ENCODE measurements at regions not wholly inside any gene's neighbourhood (a gene's known extent, or its start where the extent isn't known, plus 50 kb on each side); places are given as distances from the start of the nearest gene placed in this dataset.

DNA sequence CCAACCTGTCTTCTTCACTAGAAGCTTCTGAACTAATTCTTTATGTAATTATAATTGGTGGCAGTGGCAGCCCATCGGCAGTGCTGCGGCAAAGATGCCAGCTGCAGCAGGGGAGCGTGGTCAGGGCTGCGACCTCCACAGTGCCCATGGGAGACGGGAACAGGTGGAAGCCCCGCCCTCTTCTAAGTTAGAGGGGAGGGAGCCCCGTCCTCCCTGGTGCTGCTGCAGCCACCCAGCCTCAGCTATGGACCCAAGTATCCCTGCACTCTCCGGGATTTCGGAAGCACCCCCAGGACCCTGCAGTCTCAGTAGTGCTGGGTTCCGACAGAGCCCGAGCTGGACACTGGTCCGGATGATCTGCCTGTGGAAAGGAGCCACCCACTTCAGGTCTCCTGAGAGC is 117.0 kb upstream of the MBL2 start:
- intact Hi-C loops (cut with DNase I), result no loop called here
- Histone ChIP-seq H3K4me1 (no peaks in the 10 kb centered on the region), H3K27me3 (no peaks in the 10 kb centered on the region), H3K4me3 (no peak overlapping the region), H3K36me3 (no peaks in the 10 kb centered on the region), H3K27ac (no peak overlapping the region), H3K9me3 (no peaks in the 10 kb centered on the region)
- ATAC-seq (no peak), DNase-seq (no peak)
- TF ChIP-seq, protein P1, sequence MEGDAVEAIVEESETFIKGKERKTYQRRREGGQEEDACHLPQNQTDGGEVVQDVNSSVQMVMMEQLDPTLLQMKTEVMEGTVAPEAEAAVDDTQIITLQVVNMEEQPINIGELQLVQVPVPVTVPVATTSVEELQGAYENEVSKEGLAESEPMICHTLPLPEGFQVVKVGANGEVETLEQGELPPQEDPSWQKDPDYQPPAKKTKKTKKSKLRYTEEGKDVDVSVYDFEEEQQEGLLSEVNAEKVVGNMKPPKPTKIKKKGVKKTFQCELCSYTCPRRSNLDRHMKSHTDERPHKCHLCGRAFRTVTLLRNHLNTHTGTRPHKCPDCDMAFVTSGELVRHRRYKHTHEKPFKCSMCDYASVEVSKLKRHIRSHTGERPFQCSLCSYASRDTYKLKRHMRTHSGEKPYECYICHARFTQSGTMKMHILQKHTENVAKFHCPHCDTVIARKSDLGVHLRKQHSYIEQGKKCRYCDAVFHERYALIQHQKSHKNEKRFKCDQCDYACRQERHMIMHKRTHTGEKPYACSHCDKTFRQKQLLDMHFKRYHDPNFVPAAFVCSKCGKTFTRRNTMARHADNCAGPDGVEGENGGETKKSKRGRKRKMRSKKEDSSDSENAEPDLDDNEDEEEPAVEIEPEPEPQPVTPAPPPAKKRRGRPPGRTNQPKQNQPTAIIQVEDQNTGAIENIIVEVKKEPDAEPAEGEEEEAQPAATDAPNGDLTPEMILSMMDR (IDR thresholded peaks at IDR 0.05), result no peak

DNA sequence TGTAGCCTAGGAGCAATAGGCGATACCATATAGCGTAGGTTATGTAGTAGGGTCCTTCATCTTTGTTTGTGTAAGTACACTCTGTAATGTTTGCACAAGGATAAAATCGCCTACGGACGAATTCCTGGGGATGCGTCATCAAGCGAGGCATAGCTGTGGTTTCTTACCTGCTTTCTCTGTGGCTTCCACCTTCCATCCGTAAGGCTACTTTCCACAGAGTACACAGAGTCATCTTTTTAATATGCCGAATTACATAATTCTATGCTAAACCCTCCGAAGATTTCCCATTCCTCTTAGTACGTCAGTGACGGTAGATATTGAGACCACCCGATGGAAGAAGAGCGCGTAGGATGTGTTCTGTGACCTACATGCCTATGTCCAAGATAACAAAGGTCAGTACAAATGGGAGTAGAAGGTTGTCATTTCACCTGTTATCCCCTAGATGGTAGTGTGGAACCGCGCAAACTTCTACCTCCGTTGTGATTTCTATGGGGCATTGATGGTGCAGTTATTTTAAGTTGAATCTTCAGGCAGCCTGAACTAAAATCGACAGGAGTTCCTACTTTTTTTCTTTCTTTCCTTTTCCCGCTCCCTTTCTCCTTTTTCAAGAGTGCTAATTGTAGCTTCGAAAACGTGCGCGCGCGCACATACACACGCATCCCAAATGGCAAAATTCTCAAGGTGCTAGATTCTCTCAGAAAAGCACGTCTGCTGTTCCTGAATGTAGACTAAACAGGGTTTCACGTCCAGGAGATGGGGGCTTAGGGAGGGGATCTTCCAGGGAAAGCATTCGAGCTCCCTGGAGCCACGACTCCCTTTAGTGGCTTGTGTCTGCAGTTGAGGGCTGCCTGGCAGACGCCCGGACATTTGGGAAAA is 111.7 kb upstream of the MBL2 start:
- Histone ChIP-seq H3K4me3 (no peak overlapping the region), H3K9me3 (no peaks in the 10 kb centered on the region), H3K4me1 (no peaks in the 10 kb centered on the region), H3K27ac (no peak overlapping the region), H3K36me3 (no peaks in the 10 kb centered on the region), H3K27me3 (no peaks in the 10 kb centered on the region)
- TF ChIP-seq, protein P1 (IDR thresholded peaks at IDR 0.05), result peak; percentile 55 to 60
- ATAC-seq, result peak; percentile 98
- DNase-seq, result peak in 2 of 4 donors; percentile 70 to 77
- intact Hi-C loops (cut with DNase I), result no loop called here

DNA sequence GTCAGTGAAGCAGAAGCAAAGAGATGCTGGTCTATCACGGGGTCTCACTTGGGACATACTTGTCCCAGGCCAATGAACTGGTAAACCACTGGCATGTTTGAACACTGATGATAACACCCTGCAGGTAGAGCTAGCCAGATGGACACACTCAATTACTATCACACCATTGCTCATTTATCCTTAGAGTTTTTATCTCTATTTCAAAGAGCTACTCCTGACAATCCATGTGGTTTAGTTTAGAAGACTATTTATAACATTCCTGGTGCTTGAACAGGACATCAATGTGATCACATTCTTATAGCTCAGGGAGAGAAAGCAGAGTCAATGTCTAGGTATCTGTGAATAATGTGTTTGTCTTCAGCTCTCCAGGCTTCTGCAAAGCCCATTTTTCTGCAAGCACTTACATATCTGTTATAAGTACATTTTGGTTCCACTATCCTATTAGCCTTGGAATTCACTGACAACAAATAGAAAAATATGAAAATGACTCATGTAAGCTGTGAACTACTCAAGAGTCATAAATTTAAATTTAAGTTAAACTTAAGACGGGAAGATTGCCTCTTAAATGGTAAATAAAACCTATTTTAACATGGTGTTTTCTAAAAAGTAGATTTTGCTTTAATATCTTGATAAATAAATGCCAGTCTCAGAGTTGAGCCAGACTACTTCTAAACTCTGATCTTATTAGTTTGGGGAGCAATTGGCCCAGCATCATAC is 106.7 kb upstream of the MBL2 start:
- Histone ChIP-seq H3K9me3 (no peaks in the 10 kb centered on the region), H3K4me3 (no peak overlapping the region), H3K27me3 (no peaks in the 10 kb centered on the region), H3K27ac (no peak overlapping the region), H3K4me1 (no peaks in the 10 kb centered on the region), H3K36me3 (no peaks in the 10 kb centered on the region)
- intact Hi-C loops (cut with DNase I), result no loop called here
- ATAC-seq (no peak), DNase-seq (no peak)
- TF ChIP-seq, protein P1 (IDR thresholded peaks at IDR 0.05), result no peak

DNA sequence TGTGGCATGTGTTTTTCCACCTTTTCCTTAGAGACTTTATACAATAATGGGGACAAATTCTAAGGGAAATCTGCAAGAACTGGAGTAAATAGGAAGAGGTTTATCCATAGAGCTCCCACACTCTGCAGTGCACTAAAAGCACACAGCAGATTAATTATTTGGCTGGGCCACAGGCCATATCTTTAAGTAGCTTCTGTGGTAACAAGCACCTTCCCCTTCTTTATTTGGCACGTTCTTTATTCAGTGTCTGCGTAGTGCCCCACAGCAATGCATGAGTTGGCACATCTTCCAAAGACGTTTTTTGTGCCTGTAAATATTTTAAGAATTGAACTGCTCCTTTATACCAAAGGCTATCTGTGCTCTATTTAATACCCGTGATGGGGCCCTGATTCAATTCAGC is 104.9 kb upstream of the MBL2 start:
- intact Hi-C loops (cut with DNase I), result no loop called here
- H3K4me3 ChIP-seq, result no peak overlapping the region
- DNase-seq (no peak), ATAC-seq (peak; percentile 67)
- H3K27me3 ChIP-seq, result no peaks in the 10 kb centered on the region
- TF ChIP-seq, protein P1 (IDR thresholded peaks at IDR 0.05), result no peak
- no peaks in the 10 kb centered on the region for H3K36me3 ChIP-seq
- no peaks in the 10 kb centered on the region for H3K4me1 ChIP-seq
- no peak overlapping the region for H3K27ac ChIP-seq
- H3K9me3 ChIP-seq, result no peaks in the 10 kb centered on the region

DNA sequence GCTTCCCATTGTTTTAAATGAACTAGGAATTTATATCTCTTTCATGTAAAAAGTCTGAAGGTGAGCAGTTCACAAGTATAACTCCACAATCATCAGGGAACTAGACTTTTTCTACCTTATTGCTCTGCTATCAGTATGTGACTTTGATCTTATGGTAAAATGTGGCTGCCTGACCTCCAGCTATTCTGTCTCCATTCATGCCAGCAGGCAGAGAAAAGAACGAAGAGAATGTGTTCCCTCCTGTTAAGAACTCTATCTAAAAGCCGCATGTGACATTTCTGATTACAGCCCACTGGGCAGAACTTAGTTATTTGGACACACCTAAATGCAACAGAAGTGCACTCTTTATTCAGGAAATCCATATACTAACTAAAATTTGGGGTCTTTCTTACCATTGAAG is 102.8 kb upstream of the MBL2 start:
- no peaks in the 10 kb centered on the region for H3K9me3 ChIP-seq
- DNase-seq (no peak), ATAC-seq (no peak)
- TF ChIP-seq, protein P1 (IDR thresholded peaks at IDR 0.05), result no peak
- no peaks in the 10 kb centered on the region for H3K36me3 ChIP-seq
- intact Hi-C loops (cut with DNase I), result no loop called here
- no peaks in the 10 kb centered on the region for H3K4me1 ChIP-seq
- H3K4me3 ChIP-seq, result no peak overlapping the region
- H3K27me3 ChIP-seq, result no peaks in the 10 kb centered on the region
- H3K27ac ChIP-seq, result no peak overlapping the region

Measured in left lung (tissue), 4 donors.